NCI-H1694 (cell line): ENCODE measurements at regions not wholly inside any gene's neighbourhood (a gene's known extent, or its start where the extent isn't known, plus 50 kb on each side); places are given as distances from the start of the nearest gene placed in this dataset.

Experiments
- DNase-seq: peaks from one replicate; lab custom pipeline; 2025; lab: John Stamatoyannopoulos, UW

- no peak for DNase-seq
These were observed 724.4 kb upstream of the ROBO1 start for GRCh38 chr3:80492162-80492561.

- DNase-seq, result no peak
These were observed 705.2 kb upstream of the ROBO1 start for GRCh38 chr3:80472961-80473360.

- no peak for DNase-seq
These were observed 704.7 kb upstream of the ROBO1 start for GRCh38 chr3:80472459-80472858.

GRCh38 chr3:80470433-80470832 is 702.6 kb upstream of the ROBO1 start:
- DNase-seq, result no peak

GRCh38 chr3:80465746-80466145 is 697.9 kb upstream of the ROBO1 start:
- DNase-seq, result no peak

- no peak for DNase-seq
These were observed 683.6 kb upstream of the ROBO1 start for GRCh38 chr3:80451393-80451792.

GRCh38 chr3:80445641-80446040 is 677.8 kb upstream of the ROBO1 start:
- no peak for DNase-seq

GRCh38 chr3:80445053-80445452 is 677.3 kb upstream of the ROBO1 start:
- DNase-seq, result no peak

GRCh38 chr3:80439490-80439889 is 671.7 kb upstream of the ROBO1 start:
- DNase-seq, result no peak

- DNase-seq, result no peak
These were observed 666.6 kb upstream of the ROBO1 start for GRCh38 chr3:80434366-80434765.

GRCh38 chr3:80424951-80425350 is 657.2 kb upstream of the ROBO1 start:
- DNase-seq, result no peak

GRCh38 chr3:80408030-80408721 is 640.4 kb upstream of the ROBO1 start:
- DNase-seq, result no peak

GRCh38 chr3:80405618-80406017 is 637.8 kb upstream of the ROBO1 start:
- no peak for DNase-seq

- DNase-seq, result no peak
These were observed 627.2 kb upstream of the ROBO1 start for GRCh38 chr3:80395023-80395422.

GRCh38 chr3:80391573-80391972 is 623.8 kb upstream of the ROBO1 start:
- no peak for DNase-seq

- no peak for DNase-seq
These were observed 617.0 kb upstream of the ROBO1 start for GRCh38 chr3:80384811-80385210.

- DNase-seq, result no peak
These were observed 606.6 kb upstream of the ROBO1 start for GRCh38 chr3:80374423-80374822.

GRCh38 chr3:80368616-80369015 is 600.8 kb upstream of the ROBO1 start:
- DNase-seq, result no peak

- DNase-seq, result no peak
These were observed 599.2 kb upstream of the ROBO1 start for GRCh38 chr3:80366808-80367548.

- DNase-seq, result no peak
These were observed 590.0 kb upstream of the ROBO1 start for GRCh38 chr3:80357761-80358160.

- DNase-seq, result no peak
These were observed 587.3 kb upstream of the ROBO1 start for GRCh38 chr3:80355144-80355543.

- DNase-seq, result no peak
These were observed 583.4 kb upstream of the ROBO1 start for GRCh38 chr3:80351201-80351600.

GRCh38 chr3:80350771-80351170 is 583.0 kb upstream of the ROBO1 start:
- no peak for DNase-seq

GRCh38 chr3:80338366-80338765 is 570.6 kb upstream of the ROBO1 start:
- DNase-seq, result no peak
